ENCODE measurements at regions not wholly inside any gene's neighbourhood (a gene's known extent, or its start where the extent isn't known, plus 50 kb on each side); places are given as distances from the start of the nearest gene placed in this dataset.

GRCh38 chr13:76380446-76381065 is 505.6 kb downstream of the KCTD12 start:
- peaks cover 0 to 13% (median 4%) of the 10 kb centered on the region in 9 donors for H3K4me1 ChIP-seq
- H3K27ac ChIP-seq: no peak overlapping the region
- ATAC-seq (no peak), DNase-seq (no peak)
- no peak overlapping the region for H3K4me3 ChIP-seq
- TF ChIP-seq CTCF (IDR thresholded peaks at IDR 0.05): no peak
- no peaks in the 10 kb centered on the region for H3K36me3 ChIP-seq
- no peaks in the 10 kb centered on the region for H3K9me3 ChIP-seq
- WGBS, 2 donors: 70 to 73% methylated on average over 1 of the region's 1 CpG
- H3K27me3 ChIP-seq: no peaks in the 10 kb centered on the region
- intact Hi-C loops (cut with DNase I): no loop called here

GRCh38 chr13:76379341-76380105 is 506.7 kb downstream of the KCTD12 start:
- peaks cover 0 to 13% (median 4%) of the 10 kb centered on the region in 9 donors for H3K4me1 ChIP-seq
- H3K36me3 ChIP-seq: no peaks in the 10 kb centered on the region
- WGBS, 2 donors: 87 to 90% methylated on average over 4 of the region's 4 CpGs
- intact Hi-C loops (cut with DNase I): no loop called here
- H3K9me3 ChIP-seq: no peaks in the 10 kb centered on the region
- no peak overlapping the region for H3K4me3 ChIP-seq
- no peak for ATAC-seq
- no peaks in the 10 kb centered on the region for H3K27me3 ChIP-seq
- DNase-seq: no peak
- no peak overlapping the region for H3K27ac ChIP-seq
- TF ChIP-seq CTCF (IDR thresholded peaks at IDR 0.05): no peak

- no peak overlapping the region for H3K4me3 ChIP-seq
- H3K9me3 ChIP-seq: no peaks in the 10 kb centered on the region
- intact Hi-C loops (cut with DNase I): no loop called here
- TF ChIP-seq CTCF (IDR thresholded peaks at IDR 0.05): no peak
- DNase-seq (no peak), ATAC-seq (no peak)
- no peak overlapping the region for H3K27ac ChIP-seq
- peaks cover 0 to 6% (median under 1%) of the 10 kb centered on the region in 9 donors for H3K4me1 ChIP-seq
- WGBS, 2 donors: 71 to 85% methylated on average over 1 of the region's 1 CpG
- no peaks in the 10 kb centered on the region for H3K27me3 ChIP-seq
- no peaks in the 10 kb centered on the region for H3K36me3 ChIP-seq
Measured at GRCh38 chr13:76378767-76379166, 507.4 kb downstream of the KCTD12 start.

GRCh38 chr13:76363682-76364289 is 522.4 kb downstream of the KCTD12 start:
- Histone ChIP-seq H3K4me3 (no peak overlapping the region), H3K36me3 (no peaks in the 10 kb centered on the region), H3K9me3 (no peaks in the 10 kb centered on the region), H3K4me1 (peaks cover 0 to 4% (median 0%) of the 10 kb centered on the region in 9 donors), H3K27ac (no peak overlapping the region), H3K27me3 (no peaks in the 10 kb centered on the region)
- intact Hi-C loops (cut with DNase I): no loop called here
- WGBS, 2 donors: 93 to 94% methylated on average over 2 of the region's 2 CpGs
- DNase-seq (no peak), ATAC-seq (no peak)
- no peak for TF ChIP-seq CTCF (IDR thresholded peaks at IDR 0.05)
